H1 (cell line): ENCODE measurements at regions not wholly inside any gene's neighbourhood (a gene's known extent, or its start where the extent isn't known, plus 50 kb on each side); places are given as distances from the start of the nearest gene placed in this dataset.
A peak's percentile ranks its signal among the peaks of the same experiment; 100 is the strongest.

Source experiments
- CTCF ChIA-PET: fragments of 300-600 bp; sonication (Branson Sonifier 250); formaldehyde crosslinking; loops from one replicate; lab custom pipeline; 2021; ENCODE audit not compliant: partially characterized antibody; lab: Charles Lee
- POLR2A ChIA-PET: fragments of 300-600 bp; sonication (Branson Sonifier 250); formaldehyde crosslinking; loops from one replicate; lab custom pipeline; 2021; ENCODE audit warnings: inconsistent platforms; ENCODE audit not compliant: partially characterized antibody; lab: Charles Lee
- DNase-seq, 2 experiments: peaks; one replicate each; pipeline versions ENCODE4 v3.0.0 to v3.0.0-alpha.2; 2010 to 2022; ENCODE audit warnings: low spot score in 2 of 2, low read depth in 1 of 2, mixed read lengths in 1 of 2
- FAIRE-seq: peaks from 2 replicates; lab custom pipeline; 2011; peaks lifted over from hg19 to GRCh38; lab: Jason Lieb, UNC
- H2AFZ ChIP-seq: 2 replicates; pipeline ENCODE4 v1.8.1; 2012; ENCODE audit warnings: low read length, inconsistent platforms
- H2AK5ac ChIP-seq: 2 replicates; pipeline ENCODE4 v1.6.1; 2013; ENCODE audit warnings: low read depth, low read length
- H2BK120ac ChIP-seq: replicated peaks from 2 replicates; pipeline ENCODE3; 2013; ENCODE audit warnings: low read depth, low read length, inconsistent platforms
- H2BK12ac ChIP-seq: 2 replicates; pipeline ENCODE4 v1.6.1; 2013; ENCODE audit warnings: low read depth, low read length
- H2BK15ac ChIP-seq: 2 replicates; pipeline ENCODE4 v1.6.1; 2013; ENCODE audit warnings: low read length
- H2BK20ac ChIP-seq: 2 replicates; pipeline ENCODE4 v1.6.1; 2013; ENCODE audit warnings: low read length
- H2BK5ac ChIP-seq: 2 replicates; pipeline ENCODE4 v1.6.1; 2013; ENCODE audit warnings: low read depth, low read length
- H3K14ac ChIP-seq: 2 replicates; pipeline ENCODE4 v1.6.1; 2013; ENCODE audit warnings: inconsistent platforms; ENCODE audit not compliant: insufficient read length
- H3K18ac ChIP-seq: 2 replicates; pipeline ENCODE4 v1.6.1; 2013; ENCODE audit warnings: low read length; ENCODE audit errors: extremely low read depth
- H3K23ac ChIP-seq: 2 replicates; pipeline ENCODE4 v1.6.1; 2013; ENCODE audit warnings: inconsistent platforms; ENCODE audit not compliant: insufficient read length
- H3K23me2 ChIP-seq: 2 replicates; pipeline ENCODE4 v1.6.1; 2013; ENCODE audit warnings: low read depth, low read length
- H3K27ac ChIP-seq: 2 replicates; pipeline ENCODE4 v1.6.1; 2011; ENCODE audit warnings: low read depth, low read length, inconsistent platforms
- H3K27me3 ChIP-seq, 4 experiments: replicated peaks in 1 of 4; 1 replicate in 1 of 4; 2 replicates in 3 of 4; pipeline versions ENCODE4 v1.6.1 to v1.8.1; 2011 to 2013; ENCODE audit warnings: low read length in 3 of 4, mild to moderate bottlenecking in 3 of 4, inconsistent platforms in 2 of 4, mixed read lengths in 2 of 4, moderate library complexity in 1 of 4; ENCODE audit not compliant: control insufficient read depth in 3 of 4, insufficient read depth in 3 of 4; ENCODE audit errors: extremely low read depth in 1 of 4
- H3K36me3 ChIP-seq, 4 experiments: 2 replicates each; pipeline versions ENCODE4 v1.6.1 to v1.8.1; 2011 to 2013; ENCODE audit warnings: mild to moderate bottlenecking in 4 of 4, low read length in 3 of 4, moderate library complexity in 2 of 4, control low read depth in 1 of 4, inconsistent platforms in 1 of 4; ENCODE audit not compliant: insufficient read depth in 4 of 4, control insufficient read depth in 2 of 4
- H3K4ac ChIP-seq: replicated peaks from 2 replicates; pipeline ENCODE3; 2013; ENCODE audit warnings: low read length, low read depth, mixed read lengths, inconsistent platforms; ENCODE audit not compliant: insufficient read length
- H3K4me1 ChIP-seq, 4 experiments: replicated peaks in 1 of 4; 1 replicate in 1 of 4; 2 replicates in 3 of 4; pipeline versions ENCODE4 v1.6.1 to v1.8.1; 2011 to 2013; ENCODE audit warnings: low read length in 3 of 4, inconsistent platforms in 2 of 4, mixed read lengths in 1 of 4; ENCODE audit not compliant: insufficient read depth in 4 of 4, control insufficient read depth in 3 of 4
- H3K4me2 ChIP-seq, 2 experiments: 2 replicates each; pipeline versions ENCODE4 v1.6.1 to v1.8.1; 2011 to 2013; ENCODE audit warnings: low read depth in 2 of 2, low read length in 2 of 2, control low read depth in 1 of 2, inconsistent platforms in 1 of 2, mild to moderate bottlenecking in 1 of 2; ENCODE audit not compliant: insufficient read depth in 1 of 2
- H3K4me3 ChIP-seq, 4 experiments: fragments of 200-600, 300-600 bp in 1 of 4; sonication (generic), shearing (Covaris generic), sonication (Bioruptor Twin) in 1 of 4; 2 replicates each; pipeline versions ENCODE4 v1.5.1 to v1.8.1; 2011 to 2016; ENCODE audit warnings: low read length in 4 of 4, low read depth in 3 of 4, control low read depth in 2 of 4, inconsistent platforms in 2 of 4, mild to moderate bottlenecking in 2 of 4, mixed read lengths in 1 of 4, moderate library complexity in 1 of 4; ENCODE audit not compliant: insufficient read depth in 2 of 4; ENCODE audit errors: extremely low read depth in 1 of 4
- H3K56ac ChIP-seq: replicated peaks from 2 replicates; pipeline ENCODE3; 2013; ENCODE audit warnings: low read depth, mild to moderate bottlenecking, mixed read lengths, low read length, inconsistent platforms; ENCODE audit not compliant: insufficient read length
- H3K79me1 ChIP-seq: 2 replicates; pipeline ENCODE4 v1.6.1; 2013; ENCODE audit warnings: low read depth, low read length, control low read depth
- H3K79me2 ChIP-seq, 2 experiments: 2 replicates each; pipeline versions ENCODE4 v1.6.1 to v1.8.1; 2012 to 2013; ENCODE audit warnings: low read length in 2 of 2, mild to moderate bottlenecking in 2 of 2, inconsistent platforms in 1 of 2; ENCODE audit not compliant: insufficient read depth in 2 of 2, control insufficient read depth in 1 of 2
- H3K9ac ChIP-seq, 4 experiments: replicated peaks in 1 of 4; 1 replicate in 1 of 4; 2 replicates in 3 of 4; pipeline versions ENCODE4 v1.6.1 to v1.8.1; 2011 to 2013; ENCODE audit warnings: low read depth in 3 of 4, low read length in 3 of 4, control low read depth in 2 of 4, mild to moderate bottlenecking in 2 of 4, moderate library complexity in 2 of 4, inconsistent platforms in 1 of 4; ENCODE audit errors: extremely low read depth in 1 of 4
- H3K9me3 ChIP-seq, 2 experiments: 2 replicates each; pipeline versions ENCODE4 v1.6.1 to v1.8.1; 2012 to 2013; ENCODE audit warnings: mild to moderate bottlenecking in 2 of 2, moderate library complexity in 2 of 2, control low read depth in 1 of 2, inconsistent platforms in 1 of 2, low read depth in 1 of 2, low read length in 1 of 2, mixed read lengths in 1 of 2; ENCODE audit not compliant: insufficient read depth in 2 of 2
- H4K20me1 ChIP-seq, 2 experiments: replicated peaks in 1 of 2; 2 replicates each; pipeline versions ENCODE3 to v1.8.1; 2011 to 2013; ENCODE audit warnings: inconsistent platforms in 2 of 2, low read length in 2 of 2, mild to moderate bottlenecking in 1 of 2; ENCODE audit not compliant: insufficient read depth in 2 of 2, control insufficient read depth in 1 of 2
- H4K5ac ChIP-seq: 2 replicates; pipeline ENCODE4 v1.6.1; 2013; ENCODE audit warnings: low read length, low read depth, mixed read lengths, inconsistent platforms; ENCODE audit not compliant: insufficient read length
- H4K8ac ChIP-seq: 2 replicates; pipeline ENCODE4 v1.8.0; 2013; ENCODE audit warnings: mild to moderate bottlenecking, moderate library complexity, low read length, inconsistent platforms; ENCODE audit not compliant: insufficient read depth; ENCODE audit errors: extremely low read depth
- H4K91ac ChIP-seq: replicated peaks from 2 replicates; pipeline ENCODE3; 2013; ENCODE audit warnings: low read length, mixed read lengths, inconsistent platforms; ENCODE audit not compliant: insufficient read length
- CEBPB ChIP-seq: IDR thresholded peaks from 2 replicates; pipeline ENCODE4 v1.6.1; 2012; ENCODE audit warnings: low read depth, low read length
- MAX ChIP-seq: IDR thresholded peaks from 2 replicates; pipeline ENCODE4 v1.6.1; 2012; ENCODE audit warnings: inconsistent platforms
- TAF7 ChIP-seq: optimal IDR thresholded peaks from 2 replicates; pipeline ENCODE3; 2011; ENCODE audit warnings: low read depth, mild to moderate bottlenecking, inconsistent platforms, low read length, moderate library complexity, borderline replicate concordance
- WGBS, 2 experiments: shearing (Covaris generic) in 1 of 2; methylation state at CpG; one replicate each; pipeline versions ENCODE4 v1.1.6 to v1.1.7; 2013 to 2015; ENCODE audit warnings: low lambda C conversion rate in 2 of 2, mixed read lengths in 2 of 2, inconsistent platforms in 1 of 2, low coverage in 1 of 2, missing lambda C conversion rate in 1 of 2; ENCODE audit not compliant: insufficient replicate concordance in 2 of 2, insufficient coverage in 1 of 2, insufficient read length in 1 of 2; ENCODE audit errors: extremely low coverage in 1 of 2, missing lambda C conversion rate in 1 of 2; 5-methylcytosine and 5-hydroxymethylcytosine counted together

GRCh38 chr5:166493612-166494011 is 1797.8 kb upstream of the WWC1 start:
- H3K79me1 ChIP-seq = no peaks in the 10 kb centered on the region
- no peak overlapping the region for H4K91ac ChIP-seq
- ChIA-PET POLR2A (interaction anchor here (0.7 kb wide), 1 partner anchor 59 kb away, joined by 3 read pairs; no protein-coding TSS in a partner anchor), CTCF (interaction anchor here (1.0 kb wide), 1 partner anchor 102 kb away, joined by 3 read pairs; no protein-coding TSS in a partner anchor)
- TF ChIP-seq TAF7 (no peak), CEBPB (no peak), MAX (no peak)
- no peaks in the 10 kb centered on the region for H3K4me1 ChIP-seq
- DNase-seq (no peak), FAIRE-seq (no peak)
- H4K5ac ChIP-seq = no peak overlapping the region
- no peaks in the 10 kb centered on the region for H3K9me3 ChIP-seq
- H3K23me2 ChIP-seq = no peaks in the 10 kb centered on the region
- no peak overlapping the region for H3K4me2 ChIP-seq
- no peak overlapping the region for H3K27ac ChIP-seq
- no peak overlapping the region for H3K4me3 ChIP-seq
- H3K4ac ChIP-seq = no peak overlapping the region
- H3K14ac ChIP-seq = no peak overlapping the region
- H2AK5ac ChIP-seq = no peak overlapping the region
- H3K23ac ChIP-seq = no peak overlapping the region
- H2BK12ac ChIP-seq = no peak overlapping the region
- H2BK15ac ChIP-seq = no peak overlapping the region
- H2BK20ac ChIP-seq = no peak overlapping the region
- H3K79me2 ChIP-seq = no peaks in the 10 kb centered on the region
- no peak overlapping the region for H3K56ac ChIP-seq
- no peak overlapping the region for H2BK5ac ChIP-seq
- no peak overlapping the region for H4K8ac ChIP-seq
- no peak overlapping the region for H2BK120ac ChIP-seq
- H3K36me3 ChIP-seq = no peaks in the 10 kb centered on the region
- peak overlapping the region; percentile 40; the same call in 1 of the 2 replicates for H2AFZ ChIP-seq
- H4K20me1 ChIP-seq = no peaks in the 10 kb centered on the region
- H3K9ac ChIP-seq = no peak overlapping the region
- no peak overlapping the region for H3K18ac ChIP-seq
- H3K27me3 ChIP-seq = no peaks in the 10 kb centered on the region
- WGBS, 2 experiments = 85% methylated on average over 7 of the region's 7 CpGs; no CpG with 5 or more reads in 1 of the 2 experiments
